Trophoblast cell (in vitro differentiated cells and primary cell): ENCODE measurements at regions not wholly inside any gene's neighbourhood (a gene's known extent, or its start where the extent isn't known, plus 50 kb on each side); places are given as distances from the start of the nearest gene placed in this dataset.
A peak's percentile ranks its signal among the peaks of the same experiment; 100 is the strongest.

Experiments
- DNase-seq, 2 donors: peaks; one replicate each; pipeline ENCODE4 v3.0.0-alpha.2; 2016
- H2AFZ ChIP-seq: 2 replicates; pipeline ENCODE4 v1.6.1; 2013; ENCODE audit warnings: low read length, moderate library complexity, mild to moderate bottlenecking; ENCODE audit not compliant: insufficient read depth, poor library complexity
- H2AK5ac ChIP-seq: 2 replicates; pipeline ENCODE4 v1.6.1; 2013; ENCODE audit warnings: mild to moderate bottlenecking, low read length
- H2BK120ac ChIP-seq: 2 replicates; pipeline ENCODE4 v1.6.1; 2013; ENCODE audit warnings: low read length, mild to moderate bottlenecking, moderate library complexity; ENCODE audit not compliant: insufficient read depth, poor library complexity
- H2BK12ac ChIP-seq: 2 replicates; pipeline ENCODE4 v1.6.1; 2013; ENCODE audit warnings: mild to moderate bottlenecking, low read length, moderate library complexity
- H2BK5ac ChIP-seq: 2 replicates; pipeline ENCODE4 v1.6.1; 2013; ENCODE audit warnings: low read length, low read depth, moderate library complexity, mild to moderate bottlenecking; ENCODE audit not compliant: poor library complexity
- H3K14ac ChIP-seq: 2 replicates; pipeline ENCODE4 v1.6.1; 2013; ENCODE audit warnings: mild to moderate bottlenecking, low read length
- H3K18ac ChIP-seq: 2 replicates; pipeline ENCODE4 v1.6.1; 2013; ENCODE audit warnings: mild to moderate bottlenecking, low read length
- H3K23ac ChIP-seq: 2 replicates; pipeline ENCODE4 v1.6.1; 2013; ENCODE audit warnings: low read length
- H3K27ac ChIP-seq: 2 replicates; pipeline ENCODE4 v1.5.1; 2013; ENCODE audit warnings: low read depth, mild to moderate bottlenecking, inconsistent platforms, low read length, moderate library complexity
- H3K27me3 ChIP-seq: 2 replicates; pipeline ENCODE4 v1.6.1; 2013; ENCODE audit warnings: inconsistent platforms, mild to moderate bottlenecking, low read length, moderate library complexity; ENCODE audit not compliant: insufficient read depth
- H3K36me3 ChIP-seq, 2 experiments: 1 replicate in 1 of 2; 2 replicates in 1 of 2; pipeline ENCODE4 v1.6.1; 2013; ENCODE audit warnings: low read length in 2 of 2, mild to moderate bottlenecking in 2 of 2, moderate library complexity in 1 of 2; ENCODE audit not compliant: insufficient read depth in 2 of 2, control insufficient read depth in 1 of 2
- H3K4ac ChIP-seq: 2 replicates; pipeline ENCODE4 v1.6.1; 2013; ENCODE audit warnings: low read depth, mild to moderate bottlenecking, low read length, moderate library complexity
- H3K4me1 ChIP-seq, 2 experiments: 1 replicate in 1 of 2; 2 replicates in 1 of 2; pipeline ENCODE4 v1.6.1; 2013; ENCODE audit warnings: low read length in 2 of 2, mild to moderate bottlenecking in 2 of 2, moderate library complexity in 1 of 2; ENCODE audit not compliant: insufficient read depth in 2 of 2, control insufficient read depth in 1 of 2
- H3K4me2 ChIP-seq: 2 replicates; pipeline ENCODE4 v1.6.1; 2013; ENCODE audit warnings: inconsistent platforms, mild to moderate bottlenecking, low read length, moderate library complexity
- H3K4me3 ChIP-seq: 2 replicates; pipeline ENCODE4 v1.5.1; 2013; ENCODE audit warnings: mild to moderate bottlenecking, low read depth, low read length, inconsistent platforms
- H3K79me1 ChIP-seq: one replicate; pipeline ENCODE4 v1.6.1; 2013; ENCODE audit warnings: low read length
- H3K79me2 ChIP-seq: 2 replicates; pipeline ENCODE4 v1.6.1; 2013; ENCODE audit warnings: low read length, mild to moderate bottlenecking; ENCODE audit not compliant: control insufficient read depth, insufficient read depth, poor library complexity
- H3K9ac ChIP-seq: 2 replicates; pipeline ENCODE4 v1.6.1; 2013; ENCODE audit warnings: mild to moderate bottlenecking, low read length
- H3K9me3 ChIP-seq: 2 replicates; pipeline ENCODE4 v1.6.1; 2013; ENCODE audit warnings: low read depth, mild to moderate bottlenecking, control low read depth, inconsistent platforms, low read length; ENCODE audit not compliant: insufficient read depth
- H4K12ac ChIP-seq: 2 replicates; pipeline ENCODE4 v1.6.1; 2013; ENCODE audit warnings: low read depth, mild to moderate bottlenecking, low read length, moderate library complexity
- H4K8ac ChIP-seq: 2 replicates; pipeline ENCODE4 v1.6.1; 2013; ENCODE audit warnings: low read depth, mild to moderate bottlenecking, low read length, moderate library complexity
- H4K91ac ChIP-seq: one replicate; pipeline ENCODE4 v1.6.1; 2013; ENCODE audit warnings: low read depth, mild to moderate bottlenecking, low read length, moderate library complexity
- WGBS: extraction: QIAGEN DNeasy Blood & Tissue Kit; methylation state at CpG from one replicate; pipeline ENCODE4 v1.1.7; 2013; ENCODE audit warnings: missing lambda C conversion rate; ENCODE audit not compliant: insufficient read length, insufficient coverage; ENCODE audit errors: extremely low coverage; 5-methylcytosine and 5-hydroxymethylcytosine counted together

DNA sequence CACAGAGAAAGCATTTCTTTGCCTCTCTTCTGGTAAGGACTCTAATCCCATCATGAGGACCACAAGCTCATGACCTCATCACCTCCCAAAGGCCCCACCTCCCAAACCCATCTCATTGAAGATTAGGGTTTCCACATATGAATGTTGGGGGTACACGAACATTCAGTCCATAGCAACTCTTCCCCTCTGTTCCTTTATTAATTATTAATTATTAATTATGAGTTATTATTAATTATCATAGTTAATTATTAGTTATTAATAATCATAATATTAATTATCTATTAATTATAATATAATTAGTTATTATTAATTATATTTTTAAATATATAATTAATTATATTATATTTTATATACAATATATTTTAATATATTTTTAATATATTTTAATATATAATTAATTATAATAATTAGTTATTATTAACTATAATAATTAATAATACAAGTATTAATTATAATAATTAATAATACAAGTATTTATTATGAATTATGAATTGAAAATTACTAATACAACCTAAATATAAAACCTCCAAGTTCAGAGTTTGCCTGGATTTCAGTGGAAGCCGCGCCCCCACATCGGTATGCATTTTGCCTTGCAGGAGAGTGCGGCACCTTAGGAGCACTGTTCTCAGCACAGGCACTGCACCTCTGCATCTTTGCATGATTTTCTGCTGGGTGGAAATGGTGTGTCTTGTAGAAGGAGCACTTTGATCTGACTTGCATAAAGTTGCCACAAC is 128.0 kb upstream of the FGF3 start:
- no peak overlapping the region for H2BK12ac ChIP-seq
- H3K4me3 ChIP-seq, result no peak overlapping the region
- H3K27me3 ChIP-seq, result no peaks in the 10 kb centered on the region
- no peak overlapping the region for H4K8ac ChIP-seq
- no peak overlapping the region for H2BK5ac ChIP-seq
- no peak overlapping the region for H3K18ac ChIP-seq
- H3K79me1 ChIP-seq, result no peaks in the 10 kb centered on the region
- H3K23ac ChIP-seq, result no peak overlapping the region
- peaks cover 6% of the 10 kb centered on the region for H3K9me3 ChIP-seq
- DNase-seq, result no peak
- H3K79me2 ChIP-seq, result no peaks in the 10 kb centered on the region
- H2AFZ ChIP-seq, result no peak overlapping the region
- H4K91ac ChIP-seq, result no peak overlapping the region
- H3K14ac ChIP-seq, result no peak overlapping the region
- H3K4ac ChIP-seq, result no peak overlapping the region
- WGBS, result no CpG with 5 or more reads among the region's 5 CpGs
- H3K9ac ChIP-seq, result no peak overlapping the region
- H4K12ac ChIP-seq, result no peak overlapping the region
- peaks cover 0 to 3% of the 10 kb centered on the region in 2 experiments for H3K4me1 ChIP-seq
- H2BK120ac ChIP-seq, result no peak overlapping the region
- no peaks in the 10 kb centered on the region for H3K36me3 ChIP-seq
- no peak overlapping the region for H3K27ac ChIP-seq
- no peak overlapping the region for H2AK5ac ChIP-seq
- no peak overlapping the region for H3K4me2 ChIP-seq

DNA sequence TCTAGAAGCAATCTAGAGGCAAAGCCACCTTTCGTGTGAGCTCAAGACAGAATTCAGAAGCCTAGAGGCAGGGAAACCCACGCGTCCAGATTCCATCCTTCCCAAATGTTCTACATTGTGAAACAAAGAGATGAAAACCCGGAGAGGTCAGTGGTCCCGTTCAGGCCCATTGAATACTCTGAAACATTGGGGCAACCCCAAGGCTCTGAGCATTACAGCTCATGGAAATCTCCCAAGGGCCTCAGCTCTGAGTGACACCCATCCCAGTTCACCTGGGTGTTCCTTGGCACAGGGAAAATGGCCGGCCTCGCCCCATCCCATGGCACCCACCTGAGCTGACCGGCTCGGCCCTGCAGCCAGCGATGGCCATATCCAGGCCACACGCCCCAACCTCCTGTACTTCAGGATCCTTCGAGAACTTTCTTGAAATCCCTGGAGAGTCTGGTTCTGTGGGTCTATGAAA is 128.6 kb upstream of the FGF3 start:
- H2BK120ac ChIP-seq, result no peak overlapping the region
- peaks cover 4% of the 10 kb centered on the region for H3K9me3 ChIP-seq
- no peaks in the 10 kb centered on the region for H3K36me3 ChIP-seq
- no peak overlapping the region for H3K9ac ChIP-seq
- no peak overlapping the region for H2AK5ac ChIP-seq
- H3K4me3 ChIP-seq, result no peak overlapping the region
- no peak overlapping the region for H3K14ac ChIP-seq
- H3K4ac ChIP-seq, result no peak overlapping the region
- no peak overlapping the region for H3K4me2 ChIP-seq
- H3K4me1 ChIP-seq, result peaks cover 0 to 3% of the 10 kb centered on the region in 2 experiments
- peak in 1 of 2 donors; percentile 55 for DNase-seq
- no peak overlapping the region for H4K91ac ChIP-seq
- H3K27ac ChIP-seq, result no peak overlapping the region
- H3K18ac ChIP-seq, result no peak overlapping the region
- no peak overlapping the region for H3K23ac ChIP-seq
- no peaks in the 10 kb centered on the region for H3K79me2 ChIP-seq
- no peak overlapping the region for H4K12ac ChIP-seq
- H2BK5ac ChIP-seq, result no peak overlapping the region
- H2AFZ ChIP-seq, result no peak overlapping the region
- H2BK12ac ChIP-seq, result no peak overlapping the region
- no CpG with 5 or more reads among the region's 12 CpGs for WGBS
- no peaks in the 10 kb centered on the region for H3K79me1 ChIP-seq
- H3K27me3 ChIP-seq, result no peaks in the 10 kb centered on the region
- no peak overlapping the region for H4K8ac ChIP-seq

DNA sequence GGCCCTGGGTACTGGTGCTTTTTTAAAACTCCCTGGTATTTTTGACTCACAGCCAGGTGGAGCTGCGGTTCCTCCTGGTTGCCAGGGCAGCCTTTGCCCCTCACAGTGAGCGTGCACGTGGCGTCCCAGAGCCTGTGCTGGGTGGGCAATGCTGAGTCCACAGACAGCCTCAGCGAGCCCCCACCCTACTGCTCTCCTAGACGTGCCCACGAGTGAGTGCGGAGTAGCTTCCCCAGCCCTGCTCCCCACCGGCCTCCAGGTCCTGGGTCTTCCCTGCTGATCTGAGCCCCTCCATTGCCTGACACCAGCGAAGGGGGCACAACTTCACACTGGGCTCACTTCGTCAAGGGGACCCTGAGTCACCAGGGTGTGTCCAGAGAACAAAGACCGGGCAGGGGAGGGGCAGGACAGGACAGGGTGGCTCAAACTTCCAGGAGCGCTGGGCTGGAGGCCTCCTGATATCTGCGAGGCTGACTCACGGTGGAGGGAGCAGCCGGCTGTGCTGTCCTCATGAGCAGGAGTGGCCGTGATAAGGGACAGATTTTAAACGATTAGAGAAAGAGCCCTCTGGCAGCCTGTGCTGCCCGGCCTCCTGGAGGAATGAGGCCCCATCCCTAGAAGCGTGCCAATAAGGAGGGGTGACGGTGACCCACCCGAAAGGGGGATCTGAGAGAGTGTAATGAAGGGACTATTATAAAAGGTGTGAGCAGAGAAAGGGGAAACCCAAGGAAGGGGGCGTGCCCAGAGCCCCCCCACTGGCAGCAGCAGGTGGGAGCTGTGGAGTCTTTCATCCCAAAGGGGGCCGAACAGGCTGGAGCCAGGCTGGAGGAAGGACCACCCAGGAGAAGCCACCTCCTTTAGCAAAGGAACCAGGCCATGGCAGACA is 129.3 kb upstream of the FGF3 start:
- Histone ChIP-seq H3K79me2 (no peaks in the 10 kb centered on the region), H2BK120ac (no peak overlapping the region), H3K23ac (no peak overlapping the region), H3K27ac (no peak overlapping the region), H2BK12ac (no peak overlapping the region), H3K4ac (no peak overlapping the region), H4K91ac (no peak overlapping the region), H3K18ac (no peak overlapping the region), H3K4me2 (no peak overlapping the region), H3K14ac (no peak overlapping the region), H2AK5ac (no peak overlapping the region), H3K9ac (no peak overlapping the region), H3K79me1 (no peaks in the 10 kb centered on the region), H4K12ac (no peak overlapping the region), H4K8ac (no peak overlapping the region), H3K4me1 (peaks cover 0 to 3% of the 10 kb centered on the region in 2 experiments), H2BK5ac (no peak overlapping the region), H3K36me3 (no peaks in the 10 kb centered on the region), H3K27me3 (no peaks in the 10 kb centered on the region), H3K4me3 (no peak overlapping the region), H3K9me3 (peaks cover 4% of the 10 kb centered on the region), H2AFZ (no peak overlapping the region)
- WGBS, result no CpG with 5 or more reads among the region's 24 CpGs
- peak; percentile 75 to 81 for DNase-seq

DNA sequence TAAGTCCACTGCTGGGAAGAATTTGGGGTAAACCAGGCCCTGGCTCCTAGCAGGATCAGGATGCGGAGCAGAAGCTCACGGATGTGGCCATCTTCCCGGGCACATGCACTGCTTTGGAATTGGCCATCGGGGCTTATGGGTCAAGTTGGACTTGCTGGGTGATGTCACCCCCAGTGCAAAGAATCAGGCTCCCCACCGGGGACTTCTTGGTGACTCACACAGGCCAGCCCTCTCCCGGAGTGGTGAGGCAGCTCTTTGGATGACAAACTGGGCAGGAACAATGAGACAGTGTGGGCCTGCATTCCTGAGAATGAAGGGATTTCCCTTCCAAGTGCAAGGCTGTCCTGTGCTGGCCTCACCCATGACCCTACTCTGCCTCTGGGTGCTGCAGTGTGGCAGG is 128.8 kb upstream of the ANO1 start:
- H3K4me3 ChIP-seq, result no peak overlapping the region
- no CpG with 5 or more reads among the region's 6 CpGs for WGBS
- H3K27ac ChIP-seq, result no peak overlapping the region
- no peak overlapping the region for H3K18ac ChIP-seq
- H3K79me2 ChIP-seq, result no peaks in the 10 kb centered on the region
- H3K4me2 ChIP-seq, result no peak overlapping the region
- peaks cover 0 to 3% of the 10 kb centered on the region in 2 experiments for H3K4me1 ChIP-seq
- no peak overlapping the region for H4K91ac ChIP-seq
- H2BK12ac ChIP-seq, result no peak overlapping the region
- no peak overlapping the region for H3K14ac ChIP-seq
- H3K4ac ChIP-seq, result no peak overlapping the region
- H2BK5ac ChIP-seq, result no peak overlapping the region
- no peak overlapping the region for H4K12ac ChIP-seq
- H2AFZ ChIP-seq, result no peak overlapping the region
- H4K8ac ChIP-seq, result no peak overlapping the region
- H3K79me1 ChIP-seq, result no peaks in the 10 kb centered on the region
- H3K36me3 ChIP-seq, result no peaks in the 10 kb centered on the region
- H2AK5ac ChIP-seq, result no peak overlapping the region
- H3K27me3 ChIP-seq, result no peaks in the 10 kb centered on the region
- no peak overlapping the region for H2BK120ac ChIP-seq
- no peak overlapping the region for H3K23ac ChIP-seq
- H3K9me3 ChIP-seq, result peaks cover 4% of the 10 kb centered on the region
- DNase-seq, result peak; percentile 76 to 83
- no peak overlapping the region for H3K9ac ChIP-seq
